Fibroblast of upper back skin (primary cell): ENCODE measurements at regions not wholly inside any gene's neighbourhood (a gene's known extent, or its start where the extent isn't known, plus 50 kb on each side); places are given as distances from the start of the nearest gene placed in this dataset.

Experiments
- DNase-seq: peaks from one replicate; pipeline ENCODE4 v3.0.0-alpha.2; 2013

GRCh38 chr5:93682471-93683404 lies 58.7 kb downstream of the POU5F2 start:
- DNase-seq = peak; percentile 61

GRCh38 chr5:93681432-93681831 lies 60.0 kb downstream of the POU5F2 start:
- DNase-seq = no peak

- peak; percentile 87 for DNase-seq
These were observed 64.0 kb downstream of the POU5F2 start for GRCh38 chr5:93677359-93677891.

GRCh38 chr5:93676704-93677103 lies 64.7 kb downstream of the POU5F2 start:
- no peak for DNase-seq

- DNase-seq = no peak
These were observed 65.6 kb downstream of the POU5F2 start for GRCh38 chr5:93675460-93676450.

GRCh38 chr5:93674866-93675459 lies 66.4 kb downstream of the POU5F2 start:
- no peak for DNase-seq

GRCh38 chr5:93674138-93674537 lies 67.3 kb downstream of the POU5F2 start:
- DNase-seq = no peak

- no peak for DNase-seq
These were observed 68.0 kb downstream of the POU5F2 start for GRCh38 chr5:93673316-93673954.

GRCh38 chr5:93665648-93666047 lies 75.8 kb downstream of the POU5F2 start:
- DNase-seq = no peak

GRCh38 chr5:93660677-93661076 lies 77.7 kb downstream of the NR2F1 start:
- no peak for DNase-seq

- peak; percentile 77 for DNase-seq
These were observed 75.0 kb downstream of the NR2F1 start for GRCh38 chr5:93658044-93658443.

- no peak for DNase-seq
These were observed 71.7 kb downstream of the NR2F1 start for GRCh38 chr5:93654676-93655075.

- no peak for DNase-seq
These were observed 70.7 kb downstream of the NR2F1 start for GRCh38 chr5:93653716-93654115.

GRCh38 chr5:93649234-93649900 lies 66.3 kb downstream of the NR2F1 start:
- DNase-seq = no peak

- DNase-seq = no peak
These were observed 61.7 kb downstream of the NR2F1 start for GRCh38 chr5:93644760-93645159.
